Omental fat pad (tissue), 3 donors: ENCODE measurements at regions not wholly inside any gene's neighbourhood (a gene's known extent, or its start where the extent isn't known, plus 50 kb on each side); places are given as distances from the start of the nearest gene placed in this dataset.

Source experiments
- ATAC-seq: fragments of 150-250 bp; one replicate; pipeline ENCODE4 v1.9.1; 2016; ENCODE audit warnings: mild to moderate bottlenecking, moderate library complexity; ENCODE audit not compliant: low FRiP score
- DNase-seq: peaks from one replicate; pipeline ENCODE4 v3.0.0-alpha.2; 2019; ENCODE audit warnings: low spot score
- TF ChIP-seq, protein P1 (sequence below), 3 donors: fragments of 450-650 bp; IDR thresholded peaks; one replicate each; pipeline ENCODE4 v1.5.1; 2016 to 2017; ENCODE audit warnings: antibody characterized with exemption in 3 of 3, mild to moderate bottlenecking in 3 of 3, moderate library complexity in 2 of 3

DNA sequence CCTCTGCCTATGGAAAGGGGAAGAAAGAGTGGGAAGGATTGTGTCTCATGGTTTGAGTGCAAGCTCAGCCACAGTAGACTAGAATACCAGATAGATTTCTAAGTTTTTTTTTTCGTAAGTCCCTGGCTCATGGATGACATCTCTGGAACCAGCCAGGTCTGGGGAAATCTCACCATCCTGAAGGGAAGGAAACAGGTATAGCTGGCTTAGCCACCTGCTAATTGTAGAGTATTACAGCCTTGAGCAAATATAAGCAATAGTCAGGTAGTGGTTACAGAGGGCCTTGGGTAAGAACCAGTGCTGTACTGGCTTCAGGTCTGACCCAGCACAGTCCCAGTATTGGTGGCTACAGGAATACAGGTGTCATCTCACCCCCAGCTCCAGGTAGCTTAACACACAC is 500.9 kb upstream of the PRMT6 start:
- DNase-seq = no peak
- TF ChIP-seq, protein P1, sequence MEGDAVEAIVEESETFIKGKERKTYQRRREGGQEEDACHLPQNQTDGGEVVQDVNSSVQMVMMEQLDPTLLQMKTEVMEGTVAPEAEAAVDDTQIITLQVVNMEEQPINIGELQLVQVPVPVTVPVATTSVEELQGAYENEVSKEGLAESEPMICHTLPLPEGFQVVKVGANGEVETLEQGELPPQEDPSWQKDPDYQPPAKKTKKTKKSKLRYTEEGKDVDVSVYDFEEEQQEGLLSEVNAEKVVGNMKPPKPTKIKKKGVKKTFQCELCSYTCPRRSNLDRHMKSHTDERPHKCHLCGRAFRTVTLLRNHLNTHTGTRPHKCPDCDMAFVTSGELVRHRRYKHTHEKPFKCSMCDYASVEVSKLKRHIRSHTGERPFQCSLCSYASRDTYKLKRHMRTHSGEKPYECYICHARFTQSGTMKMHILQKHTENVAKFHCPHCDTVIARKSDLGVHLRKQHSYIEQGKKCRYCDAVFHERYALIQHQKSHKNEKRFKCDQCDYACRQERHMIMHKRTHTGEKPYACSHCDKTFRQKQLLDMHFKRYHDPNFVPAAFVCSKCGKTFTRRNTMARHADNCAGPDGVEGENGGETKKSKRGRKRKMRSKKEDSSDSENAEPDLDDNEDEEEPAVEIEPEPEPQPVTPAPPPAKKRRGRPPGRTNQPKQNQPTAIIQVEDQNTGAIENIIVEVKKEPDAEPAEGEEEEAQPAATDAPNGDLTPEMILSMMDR (IDR thresholded peaks at IDR 0.05) = no peak
- ATAC-seq = no peak

DNA sequence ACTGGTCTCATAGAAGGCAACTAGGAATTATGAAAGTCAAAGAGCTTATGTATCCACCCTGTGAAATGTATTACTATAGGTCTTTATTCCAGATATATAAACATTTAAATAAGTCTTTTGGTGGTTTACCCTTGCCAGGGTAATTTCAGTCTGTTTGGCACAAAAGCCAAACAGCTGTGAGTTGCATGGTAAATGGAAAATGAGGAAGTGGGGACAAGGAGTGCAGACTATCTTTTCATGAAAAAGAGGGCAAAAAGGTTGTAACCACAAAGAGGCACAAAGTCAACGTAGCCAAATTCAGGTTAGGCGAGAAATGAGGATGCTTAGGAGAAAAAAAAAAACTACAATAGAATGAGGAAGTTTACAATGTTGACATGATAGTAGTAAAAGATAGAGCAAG is 492.3 kb upstream of the PRMT6 start:
- TF ChIP-seq, protein P1 (IDR thresholded peaks at IDR 0.05) = no peak
- DNase-seq (no peak), ATAC-seq (no peak)

DNA sequence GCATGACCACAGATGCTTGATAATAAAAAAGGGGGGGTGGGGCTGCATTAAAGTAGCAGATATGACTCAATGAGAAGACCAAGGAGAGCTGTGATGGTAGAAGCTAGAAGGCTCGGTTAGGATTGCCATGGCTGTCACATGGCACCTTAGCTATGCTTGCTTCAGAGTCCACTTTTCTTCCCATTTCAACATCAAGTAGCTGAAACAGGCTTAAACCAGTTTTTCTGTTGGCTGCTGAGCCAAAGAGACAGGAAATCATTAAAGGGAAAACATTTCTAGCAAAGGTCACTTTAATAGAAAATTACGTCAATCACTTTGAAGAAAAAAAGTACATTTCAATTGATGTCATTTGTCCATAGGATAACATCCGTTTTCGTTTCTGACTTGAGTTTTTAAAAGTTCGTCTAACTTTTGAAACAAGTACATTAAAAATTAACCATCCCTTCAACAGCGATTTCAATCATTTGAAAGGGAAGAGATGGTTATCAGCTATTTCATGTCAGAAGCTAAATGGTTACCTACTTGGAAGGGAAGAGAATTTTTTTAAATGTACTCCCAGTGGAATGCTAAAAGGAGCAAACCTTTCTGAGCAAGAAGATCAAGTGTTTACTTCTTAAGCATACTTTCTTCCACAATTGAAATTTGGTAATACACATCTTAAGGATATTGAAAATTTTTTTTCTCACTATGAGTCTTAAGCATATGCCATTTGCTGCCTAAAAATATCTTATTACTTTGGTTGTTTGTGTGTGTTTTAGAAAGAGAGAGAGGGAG is 488.1 kb upstream of the PRMT6 start:
- no peak for DNase-seq
- no peak for ATAC-seq
- TF ChIP-seq, protein P1 (IDR thresholded peaks at IDR 0.05) = no peak

DNA sequence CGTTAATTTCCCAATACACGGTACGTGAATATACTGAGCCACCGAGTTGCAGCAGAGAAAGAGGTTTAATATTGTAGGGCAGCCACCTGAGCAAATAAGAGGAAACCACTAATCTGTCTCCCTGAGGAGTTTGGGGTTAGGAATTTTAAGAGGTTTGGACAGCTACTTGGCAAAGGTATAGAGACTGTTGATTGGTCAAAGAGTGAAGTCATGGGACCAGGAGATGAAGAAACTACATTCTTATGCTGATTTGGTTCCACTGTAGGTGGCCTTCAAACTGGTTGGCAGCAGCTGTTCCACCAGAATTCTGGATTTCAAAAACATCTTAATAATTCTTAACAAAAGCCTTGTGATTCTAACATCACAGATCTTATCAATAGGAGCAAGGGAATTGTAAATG is 485.4 kb upstream of the PRMT6 start:
- ATAC-seq (no peak), DNase-seq (no peak)
- TF ChIP-seq, protein P1 (IDR thresholded peaks at IDR 0.05) = no peak

DNA sequence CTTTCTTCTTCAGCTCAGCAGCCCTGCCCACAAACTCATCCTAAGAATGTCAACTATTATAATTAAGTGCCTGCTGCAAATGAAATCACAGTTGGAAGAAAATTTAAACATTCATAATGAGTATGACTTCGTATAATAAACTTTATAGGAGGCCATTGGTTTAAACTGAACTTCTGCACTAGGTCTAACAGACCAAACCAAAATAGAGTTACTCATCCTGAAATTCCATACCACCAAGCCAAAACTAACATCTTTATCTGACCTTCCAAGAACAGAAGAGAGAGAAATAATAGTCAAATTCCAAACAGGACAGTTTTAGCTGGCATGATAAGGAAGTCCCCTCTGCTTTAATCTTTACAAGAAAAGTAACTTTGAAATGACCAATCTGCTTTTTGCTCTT is 472.4 kb upstream of the PRMT6 start:
- TF ChIP-seq, protein P1 (IDR thresholded peaks at IDR 0.05) = no peak
- DNase-seq = no peak
- no peak for ATAC-seq

DNA sequence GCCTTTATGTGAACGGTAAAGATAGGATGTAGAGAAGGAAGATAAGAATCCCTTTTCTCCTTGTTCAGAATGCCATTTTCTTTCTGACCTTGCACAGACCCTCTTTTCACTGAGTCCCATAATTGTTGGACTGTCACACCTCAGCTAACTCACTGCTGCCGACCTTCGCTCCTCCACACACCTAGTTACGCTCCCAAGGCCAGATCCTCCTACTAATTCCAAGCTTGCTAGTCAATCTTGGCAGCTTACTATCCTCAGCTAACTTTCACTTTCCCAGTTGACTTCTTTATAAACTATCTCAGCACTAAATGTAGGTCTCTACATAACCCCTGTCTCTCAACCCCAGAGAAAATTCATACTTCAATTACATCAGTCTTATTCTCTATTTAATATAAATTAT is 471.8 kb upstream of the PRMT6 start:
- ATAC-seq (no peak), DNase-seq (no peak)
- TF ChIP-seq, protein P1 (IDR thresholded peaks at IDR 0.05) = no peak

DNA sequence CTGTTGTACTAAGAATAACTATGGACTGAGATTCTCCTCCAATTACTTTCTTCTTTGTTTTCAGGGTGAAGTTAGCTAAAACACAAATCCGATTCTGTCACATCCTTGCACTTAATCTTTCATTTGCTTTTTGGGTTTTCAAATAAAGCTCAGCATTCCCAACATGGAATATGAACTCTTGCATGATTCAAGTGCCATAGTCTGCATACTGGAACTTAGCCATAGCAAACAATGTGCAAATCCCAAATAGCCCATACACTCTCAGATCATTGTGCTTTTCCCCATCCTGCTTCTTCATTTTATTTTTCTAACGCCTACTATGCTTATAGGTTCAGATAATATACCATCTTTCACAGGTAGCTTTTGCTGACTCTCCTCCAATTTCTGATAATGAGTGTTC is 455.8 kb upstream of the PRMT6 start:
- ATAC-seq = no peak
- DNase-seq = no peak
- TF ChIP-seq, protein P1 (IDR thresholded peaks at IDR 0.05) = no peak
